HG03520 (cell line): ENCODE measurements at regions not wholly inside any gene's neighbourhood (a gene's known extent, or its start where the extent isn't known, plus 50 kb on each side); places are given as distances from the start of the nearest gene placed in this dataset.
A peak's percentile ranks its signal among the peaks of the same experiment; 100 is the strongest.
"Not testable (repeated sequence)": the region's sequence is repeated elsewhere in the genome, so short reads cannot be mapped to it uniquely, and the experiment has no call there.

Experiments used
- ATAC-seq: cut with Tn5 transposase; IDR thresholded peaks from one replicate; pipeline ENCODE4 v1.9.1; 2021; ENCODE audit warnings: mild to moderate bottlenecking, moderate library complexity; ENCODE audit not compliant: unreplicated experiment

GRCh38 chrX:130467936-130468335, 66.1 kb downstream of the RBMX2 start:
- ATAC-seq, result no peak

- ATAC-seq, result no peak
Observed at GRCh38 chrX:130468395-130468923, 66.7 kb downstream of the RBMX2 start.

GRCh38 chrX:130482871-130483270, 81.1 kb downstream of the RBMX2 start:
- no peak for ATAC-seq

GRCh38 chrX:130485870-130486269, 84.1 kb downstream of the RBMX2 start:
- no peak for ATAC-seq

- ATAC-seq, result not testable (repeated sequence)
Observed at GRCh38 chrX:130495502-130495901, 93.7 kb downstream of the RBMX2 start.

GRCh38 chrX:130497531-130497930, 95.7 kb downstream of the RBMX2 start:
- no peak for ATAC-seq

- ATAC-seq, result no peak
Observed at GRCh38 chrX:130498653-130499274, 97.0 kb downstream of the RBMX2 start.

- no peak for ATAC-seq
Observed at GRCh38 chrX:130502016-130502570, 100.3 kb downstream of the RBMX2 start.

- ATAC-seq, result no peak
Observed at GRCh38 chrX:130504019-130504418, 102.2 kb downstream of the RBMX2 start.

- ATAC-seq, result no peak
Observed at GRCh38 chrX:130507015-130507414, 105.2 kb downstream of the RBMX2 start.

- not testable (repeated sequence) for ATAC-seq
Observed at GRCh38 chrX:130512534-130512933, 110.7 kb downstream of the RBMX2 start.

GRCh38 chrX:130516123-130516522, 114.3 kb downstream of the RBMX2 start:
- ATAC-seq, result no peak

- ATAC-seq, result no peak
Observed at GRCh38 chrX:130523460-130524394, 121.9 kb downstream of the RBMX2 start.

GRCh38 chrX:130524476-130525194, 122.8 kb downstream of the RBMX2 start:
- ATAC-seq, result no peak

GRCh38 chrX:130529531-130529930, 127.7 kb downstream of the RBMX2 start:
- no peak for ATAC-seq

GRCh38 chrX:130531066-130531465, 129.3 kb downstream of the RBMX2 start:
- no peak for ATAC-seq

GRCh38 chrX:130539721-130540321, 138.0 kb downstream of the RBMX2 start:
- peak; percentile 83 for ATAC-seq

- no peak for ATAC-seq
Observed at GRCh38 chrX:130543603-130544325, 142.0 kb downstream of the RBMX2 start.

GRCh38 chrX:130545796-130546195, 144.0 kb downstream of the RBMX2 start:
- no peak for ATAC-seq

- ATAC-seq, result not testable (repeated sequence)
Observed at GRCh38 chrX:130549382-130549781, 147.6 kb downstream of the RBMX2 start.
